GM21723 (cell line): ENCODE measurements at regions not wholly inside any gene's neighbourhood (a gene's known extent, or its start where the extent isn't known, plus 50 kb on each side); places are given as distances from the start of the nearest gene placed in this dataset.

Experiments used
- ATAC-seq: cut with Tn5 transposase; IDR thresholded peaks from one replicate; pipeline ENCODE4 v1.9.1; 2021; ENCODE audit warnings: mild to moderate bottlenecking, moderate library complexity; ENCODE audit not compliant: unreplicated experiment

- no peak for ATAC-seq
Measured at GRCh38 chr5:112653638-112654205, 84.0 kb upstream of the APC start.

DNA sequence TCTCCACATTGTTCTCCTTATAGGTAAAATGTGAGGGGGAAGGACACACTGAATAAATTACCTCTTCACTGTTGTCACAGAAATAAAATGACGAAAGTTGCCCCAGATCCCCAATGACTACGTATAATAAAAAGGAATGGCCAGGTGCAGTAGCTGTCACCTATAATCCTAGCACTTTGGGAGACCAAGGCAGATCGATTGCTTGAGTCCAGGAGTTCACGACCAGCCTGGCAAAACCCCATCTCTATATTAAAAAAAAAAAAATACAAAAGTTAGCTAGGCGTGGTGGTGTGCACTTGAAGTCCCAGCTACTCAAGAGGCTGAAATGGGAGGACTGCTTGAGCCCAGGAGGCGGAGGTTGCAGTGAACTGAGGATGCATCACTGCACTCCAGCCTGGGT lies 82.2 kb upstream of the APC start:
- no peak for ATAC-seq

GRCh38 chr5:112656451-112656850 lies 81.2 kb upstream of the APC start:
- ATAC-seq, result no peak

- ATAC-seq, result no peak
Measured at GRCh38 chr5:112657804-112658203, 79.9 kb upstream of the APC start.

DNA sequence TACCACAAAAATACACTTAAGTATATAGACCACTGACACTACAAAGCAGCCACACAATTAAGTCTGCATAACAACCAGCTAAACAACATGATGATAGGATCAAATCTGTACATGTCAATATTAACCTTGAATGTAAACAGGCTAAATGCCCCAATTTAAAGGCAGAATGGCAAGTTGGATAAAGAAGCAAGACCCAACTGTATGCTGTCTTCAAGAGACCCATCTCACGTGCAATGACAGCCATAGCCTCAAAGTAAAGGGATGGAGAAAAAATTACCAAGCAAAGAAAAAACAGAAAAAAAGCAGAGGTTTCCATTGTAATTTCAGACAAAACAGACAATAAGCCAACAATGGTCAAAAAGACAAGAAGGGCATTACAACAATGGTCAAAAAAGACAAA lies 77.3 kb upstream of the APC start:
- no peak for ATAC-seq

- no peak for ATAC-seq
Measured at GRCh38 chr5:112663146-112663545, 74.5 kb upstream of the APC start.

GRCh38 chr5:112668016-112668415 lies 69.7 kb upstream of the APC start:
- ATAC-seq, result no peak

GRCh38 chr5:112668911-112669310 lies 68.8 kb upstream of the APC start:
- ATAC-seq, result no peak

DNA sequence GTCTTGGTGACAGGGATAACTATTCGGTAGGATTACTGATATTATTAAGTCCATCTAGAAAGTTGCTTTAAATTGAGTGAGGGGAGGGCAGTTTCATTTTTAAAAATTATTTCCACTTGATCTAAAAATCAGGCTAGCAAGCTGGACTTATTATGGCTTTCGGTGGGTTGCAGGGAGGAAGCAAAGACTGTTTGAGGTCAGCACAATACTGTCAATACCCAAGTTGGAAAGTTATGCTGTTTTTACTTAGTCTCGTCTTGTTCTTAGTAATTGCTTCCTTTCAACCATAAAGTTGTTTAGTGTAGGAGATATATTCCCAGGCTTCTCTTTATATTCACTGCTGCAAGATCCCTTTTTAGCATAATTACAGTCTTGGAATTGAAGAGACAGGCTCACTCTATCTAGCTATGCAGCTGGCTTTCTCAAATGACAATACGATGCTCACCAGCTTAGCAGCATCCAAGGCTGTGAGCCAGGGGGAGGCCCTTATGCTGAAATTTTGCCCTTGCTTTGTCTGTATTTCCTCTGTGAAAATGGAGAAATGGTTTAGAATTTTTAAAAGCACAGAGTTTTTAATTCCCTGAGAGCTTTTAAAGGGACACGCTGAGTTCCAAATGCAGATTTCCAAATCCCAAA lies 68.2 kb upstream of the APC start:
- no peak for ATAC-seq

DNA sequence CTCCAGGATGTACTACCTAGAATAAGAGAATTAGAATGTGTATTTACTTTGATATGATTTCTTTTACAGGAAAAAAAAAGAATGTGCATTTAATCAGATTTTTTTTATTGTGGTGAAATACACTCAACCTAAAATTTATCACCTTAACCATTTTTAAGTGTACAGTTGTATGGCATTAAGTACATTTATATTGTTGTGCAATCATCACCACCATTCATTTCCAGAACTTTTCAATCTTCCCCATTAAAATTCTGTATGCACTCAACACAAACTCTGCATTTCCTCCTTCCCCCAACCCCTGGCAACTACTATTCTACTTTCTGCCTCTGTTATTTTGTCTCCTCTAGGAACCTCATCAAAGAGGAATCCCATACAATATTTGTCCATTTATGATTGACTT lies 66.0 kb upstream of the APC start:
- no peak for ATAC-seq

DNA sequence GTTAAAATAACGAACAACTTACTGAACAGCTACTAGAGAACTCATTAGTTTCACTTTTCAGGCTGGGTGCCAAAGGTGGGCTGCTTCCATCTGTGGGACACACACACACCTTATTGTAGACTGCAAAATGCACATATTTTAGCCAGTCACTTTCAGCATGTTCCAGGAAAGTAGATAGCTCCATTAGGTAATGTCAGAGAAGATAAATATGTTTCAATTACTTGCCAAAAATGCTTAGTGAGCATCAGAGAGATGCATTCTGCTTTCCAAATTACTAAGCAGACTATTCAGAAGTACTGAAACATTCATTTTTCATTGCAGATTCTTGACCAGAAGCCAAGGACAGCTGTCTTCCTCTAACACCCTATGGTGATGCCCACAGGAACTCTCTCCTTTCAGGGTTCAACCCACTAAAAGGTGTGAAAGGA lies 56.2 kb upstream of the APC start:
- ATAC-seq, result peak; percentile 62

DNA sequence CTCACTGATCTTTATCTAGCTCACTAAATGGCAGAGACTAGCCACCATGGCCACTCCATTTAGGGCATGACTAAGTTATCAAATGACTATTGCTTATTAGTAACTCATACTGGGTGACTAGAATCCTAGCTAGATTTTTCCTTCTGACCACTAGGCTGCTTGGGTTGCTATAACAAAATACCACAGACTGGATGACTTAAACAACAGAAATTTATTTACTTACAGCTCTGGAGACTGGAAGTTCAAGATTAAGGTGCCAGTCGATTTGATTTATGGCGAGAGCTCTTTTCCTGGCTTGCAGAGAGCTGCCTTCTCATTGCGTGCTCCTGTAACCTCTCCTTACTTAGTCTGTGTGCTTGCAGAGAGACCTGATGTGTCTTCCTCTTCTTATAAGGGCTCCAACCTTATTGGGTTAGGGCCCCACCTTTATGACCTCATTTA lies 55.0 kb upstream of the APC start:
- no peak for ATAC-seq

DNA sequence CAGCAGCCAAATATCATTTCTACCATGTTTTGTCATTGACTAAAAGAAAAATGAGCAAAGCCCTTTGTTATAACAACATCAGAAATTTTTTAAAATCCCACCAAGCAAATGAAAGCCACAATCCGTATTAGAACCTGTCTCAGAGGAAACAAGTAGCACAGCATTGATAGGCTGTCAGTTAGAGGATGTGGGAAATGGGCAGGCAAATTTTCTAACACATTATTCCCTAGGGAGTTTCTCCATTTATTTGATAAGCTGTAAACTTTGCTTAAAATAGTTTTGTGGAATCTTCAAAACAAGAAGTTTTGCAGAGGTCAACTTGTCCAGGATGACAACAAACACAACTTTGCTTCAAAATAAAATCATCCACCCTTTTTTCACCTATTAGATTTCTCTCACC lies 53.6 kb upstream of the APC start:
- peak; percentile 51 for ATAC-seq

- ATAC-seq, result no peak
Measured at GRCh38 chr5:112684737-112685136, 52.9 kb upstream of the APC start.

DNA sequence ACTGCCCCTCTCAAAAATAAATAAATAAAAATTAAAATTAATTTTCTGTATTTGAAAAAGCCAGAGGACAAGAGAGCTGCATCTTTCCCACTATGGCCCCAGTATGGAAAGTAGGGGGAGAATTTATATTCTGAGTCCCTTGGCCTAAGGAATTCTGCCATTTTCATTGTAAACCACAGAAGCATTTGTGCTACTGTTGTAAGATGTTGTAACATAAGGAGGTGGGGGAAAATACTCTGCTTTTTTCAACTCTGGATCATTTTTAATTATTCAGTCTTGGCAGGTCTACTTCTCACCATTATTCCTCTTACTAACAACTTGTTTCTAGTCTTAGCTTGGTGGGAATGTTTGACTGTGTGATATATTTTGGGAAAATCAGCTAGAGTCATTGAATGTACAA lies 52.3 kb upstream of the APC start:
- no peak for ATAC-seq

DNA sequence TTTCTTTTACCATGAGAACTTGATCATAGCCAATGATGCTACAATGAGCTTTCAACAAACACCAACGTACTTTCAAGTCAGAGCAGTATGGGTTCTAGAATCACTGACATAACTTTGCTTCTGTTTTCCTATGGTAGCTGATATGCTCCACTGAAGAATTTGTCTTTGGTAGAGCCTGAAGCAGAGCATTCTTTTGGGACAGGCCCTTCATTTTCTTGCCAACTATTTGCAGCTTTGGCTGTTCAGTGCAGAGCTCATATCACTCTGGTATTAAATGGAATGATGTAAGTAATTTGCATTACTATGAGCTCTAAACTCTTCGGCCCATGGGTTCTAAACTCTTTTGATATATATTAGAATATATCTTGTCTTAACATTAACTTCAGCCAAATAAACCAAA lies 51.8 kb upstream of the APC start:
- ATAC-seq, result no peak

- no peak for ATAC-seq
Measured at GRCh38 chr5:112686675-112687074, 51.0 kb upstream of the APC start.

DNA sequence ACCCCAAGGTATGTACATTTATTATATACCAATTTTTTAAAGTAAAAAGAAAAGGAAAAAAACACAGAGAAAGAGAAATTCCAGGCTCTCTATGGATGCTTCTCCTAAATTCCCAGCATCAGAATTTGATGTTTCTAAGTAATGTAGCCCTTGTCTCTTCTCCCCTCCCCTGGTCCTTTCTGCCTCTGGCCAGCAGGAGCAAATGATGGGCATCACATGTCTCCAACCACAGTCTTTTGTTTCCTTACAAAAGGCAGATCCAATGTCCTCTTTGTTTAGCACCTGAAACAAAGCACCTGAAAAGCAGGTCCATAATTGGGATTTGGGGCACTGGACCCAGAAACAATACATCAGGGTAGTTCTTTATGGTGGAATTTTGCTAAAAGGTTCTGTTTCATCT lies 50.4 kb upstream of the APC start:
- ATAC-seq, result no peak
